OCI-LY7 (cell line): ENCODE measurements at regions not wholly inside any gene's neighbourhood (a gene's known extent, or its start where the extent isn't known, plus 50 kb on each side); places are given as distances from the start of the nearest gene placed in this dataset.

Experiments used
- CTCF ChIP-seq: fragments of 200-600 bp; sonication (generic); conservative IDR thresholded peaks from 2 replicates; pipeline ENCODE4 v1.5.1; 2014; ENCODE audit warnings: mild to moderate bottlenecking, antibody characterized with exemption, low read length, moderate library complexity, mixed read lengths
- EZH2phosphoT487 ChIP-seq: fragments of 200-600 bp; sonication (generic); IDR thresholded peaks from 2 replicates; pipeline ENCODE4 v1.6.1; 2018; ENCODE audit warnings: low read depth, borderline replicate concordance, mild to moderate bottlenecking, mixed run types, antibody characterized with exemption, low read length, moderate library complexity, mixed read lengths

- TF ChIP-seq CTCF (no peak), EZH2phosphoT487 (no peak)
Observed at GRCh38 chr13:66071608-66072007, 1158.5 kb downstream of the PCDH9 start.
